ENCODE measurements at regions not wholly inside any gene's neighbourhood (a gene's known extent, or its start where the extent isn't known, plus 50 kb on each side); places are given as distances from the start of the nearest gene placed in this dataset.

DNA sequence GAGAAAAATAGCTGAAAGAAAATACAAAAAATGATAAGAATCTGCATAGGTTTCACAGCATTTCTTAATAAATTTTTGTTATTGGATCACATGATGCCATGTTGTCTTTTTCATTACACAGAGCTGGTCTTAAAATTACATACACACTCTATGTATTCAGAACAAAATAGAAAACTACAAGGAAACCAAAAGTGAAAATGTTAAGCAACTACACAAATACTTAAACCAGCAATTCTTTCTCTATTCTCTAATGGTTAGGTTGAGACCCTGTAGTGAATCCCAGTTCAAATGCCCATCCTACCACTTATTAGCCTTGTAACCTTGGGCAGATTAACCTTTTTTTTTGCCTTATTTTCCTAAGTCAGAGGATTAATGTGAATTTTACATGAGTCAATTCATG lies 2311.2 kb downstream of the PCDH7 start:
- H3K4me1 ChIP-seq (ENCODE audit: control insufficient read depth in 1 of 2, extremely low read depth in 1 of 2, insufficient read depth in 2 of 2, low read length in 2 of 2): no peaks in the 10 kb centered on the region
- H3K4me3 ChIP-seq (ENCODE audit: control insufficient read depth in 1 of 2, extremely low read depth in 1 of 2, low read length in 1 of 2): no peak overlapping the region
- H3K36me3 ChIP-seq (ENCODE audit: control insufficient read depth in 2 of 2, extremely low read depth in 1 of 2, insufficient read depth in 1 of 2, low read length in 1 of 2): no peaks in the 10 kb centered on the region
- Mint-ChIP-seq H3K9me3 (peaks cover 6 to 13% (median 7%) of the 10 kb centered on the region in 3 donors), H3K36me3 (no peaks in the 10 kb centered on the region), H3K4me3 (no peak overlapping the region), H3K27me3 (no peaks in the 10 kb centered on the region), H3K27ac (no peak overlapping the region), H3K4me1 (no peaks in the 10 kb centered on the region)
- ChIA-PET POLR2A (no interaction called here), CTCF (no interaction called here)
- no peaks in the 10 kb centered on the region for H3K9me3 ChIP-seq
- no peak overlapping the region for H3K27ac ChIP-seq (ENCODE audit: low read length)
- DNase-seq: no peak
- H3K27me3 ChIP-seq (replicated peaks in 1 of 2; ENCODE audit: control insufficient read depth in 2 of 2, extremely low read depth in 1 of 2, insufficient read depth in 2 of 2, low read length in 1 of 2): no peaks in the 10 kb centered on the region
- ATAC-seq (replicated peaks in 1 of 4): no peak

DNA sequence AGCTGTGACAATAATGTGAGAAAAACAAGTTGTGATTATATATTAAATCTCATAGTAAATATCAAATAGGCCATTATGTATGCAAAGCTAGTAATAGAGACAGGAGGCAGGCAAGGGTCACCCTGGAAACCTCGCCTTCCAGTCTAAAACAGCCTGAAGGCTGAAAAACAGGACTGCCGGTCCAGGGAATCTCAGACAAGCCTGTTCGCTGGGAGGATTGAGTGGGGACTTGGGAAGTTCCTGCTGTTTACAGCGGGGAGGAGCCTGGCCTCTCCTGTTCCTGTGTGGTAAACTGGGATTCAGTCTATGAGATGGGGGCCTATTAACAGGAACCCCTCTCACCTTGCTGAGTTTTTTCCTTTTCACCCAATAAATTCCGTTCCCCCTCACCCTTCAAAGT lies 2317.3 kb downstream of the PCDH7 start:
- WGBS (ENCODE audit: insufficient coverage): 54% methylated on average over 3 of the region's 5 CpGs

DNA sequence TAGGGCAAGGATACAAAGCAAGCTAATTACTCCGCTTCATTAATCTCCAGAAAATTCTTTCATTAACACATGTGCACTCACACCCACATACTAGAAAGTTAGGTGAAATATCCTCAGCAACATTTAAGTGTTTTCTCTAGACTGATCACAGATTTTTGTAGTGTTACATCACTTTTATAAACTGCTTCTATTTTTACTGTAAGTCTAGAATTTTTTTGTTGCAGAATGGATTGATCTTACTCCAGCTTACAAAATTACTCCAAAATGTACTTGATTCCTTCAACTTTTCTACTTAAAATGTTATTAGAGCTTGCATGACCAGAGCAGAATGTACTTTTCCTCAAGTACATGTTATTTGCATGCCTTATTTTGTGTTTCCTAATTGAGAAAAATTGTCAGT lies 2325.2 kb downstream of the PCDH7 start:
- H3K9me3 ChIP-seq: no peaks in the 10 kb centered on the region
- ChIA-PET CTCF (no interaction called here), POLR2A (interaction anchor here in 1 of 2 donors (0.6 kb wide), 1 partner anchor 838 kb away, joined by 6 read pairs; no protein-coding TSS in a partner anchor)
- no CpG with 5 or more reads among the region's 1 CpG for WGBS (ENCODE audit: insufficient coverage)
- H3K4me3 ChIP-seq (ENCODE audit: control insufficient read depth in 1 of 2, extremely low read depth in 1 of 2, low read length in 1 of 2): no peak overlapping the region
- no peaks in the 10 kb centered on the region for H3K27me3 ChIP-seq (replicated peaks in 1 of 2; ENCODE audit: control insufficient read depth in 2 of 2, extremely low read depth in 1 of 2, insufficient read depth in 2 of 2, low read length in 1 of 2)
- no peak overlapping the region for H3K27ac Mint-ChIP-seq
- no peak overlapping the region for H3K27ac ChIP-seq (ENCODE audit: low read length)
- H3K4me3 Mint-ChIP-seq: no peak overlapping the region
- no peaks in the 10 kb centered on the region for H3K4me1 ChIP-seq (ENCODE audit: control insufficient read depth in 1 of 2, extremely low read depth in 1 of 2, insufficient read depth in 2 of 2, low read length in 2 of 2)
- ATAC-seq (replicated peaks in 1 of 4) (no peak), DNase-seq (no peak)
- no peaks in the 10 kb centered on the region for H3K27me3 Mint-ChIP-seq
- peaks cover 5 to 9% (median 7%) of the 10 kb centered on the region in 3 donors for H3K9me3 Mint-ChIP-seq
- no peaks in the 10 kb centered on the region for H3K36me3 Mint-ChIP-seq
- no peaks in the 10 kb centered on the region for H3K36me3 ChIP-seq (ENCODE audit: control insufficient read depth in 2 of 2, extremely low read depth in 1 of 2, insufficient read depth in 1 of 2, low read length in 1 of 2)
- H3K4me1 Mint-ChIP-seq: no peaks in the 10 kb centered on the region

More for the DNA sequence above, 2317.3 kb downstream of the PCDH7 start:
- H3K36me3 ChIP-seq (ENCODE audit: control insufficient read depth in 2 of 2, extremely low read depth in 1 of 2, insufficient read depth in 1 of 2, low read length in 1 of 2): no peaks in the 10 kb centered on the region
- H3K4me3 ChIP-seq (ENCODE audit: control insufficient read depth in 1 of 2, extremely low read depth in 1 of 2, low read length in 1 of 2): no peak overlapping the region
- CTCF ChIA-PET: no interaction called here
- ATAC-seq (replicated peaks in 1 of 4) (no peak), DNase-seq (no peak)
- no peaks in the 10 kb centered on the region for H3K4me1 ChIP-seq (ENCODE audit: control insufficient read depth in 1 of 2, extremely low read depth in 1 of 2, insufficient read depth in 2 of 2, low read length in 2 of 2)
- Mint-ChIP-seq H3K4me3 (no peak overlapping the region), H3K9me3 (peaks cover 4 to 17% (median 7%) of the 10 kb centered on the region in 3 donors), H3K27me3 (no peaks in the 10 kb centered on the region), H3K36me3 (no peaks in the 10 kb centered on the region), H3K27ac (no peak overlapping the region), H3K4me1 (no peaks in the 10 kb centered on the region)
- H3K9me3 ChIP-seq: no peaks in the 10 kb centered on the region
- POLR2A ChIA-PET: no interaction called here
- H3K27me3 ChIP-seq (replicated peaks in 1 of 2; ENCODE audit: control insufficient read depth in 2 of 2, extremely low read depth in 1 of 2, insufficient read depth in 2 of 2, low read length in 1 of 2): no peaks in the 10 kb centered on the region
- H3K27ac ChIP-seq (ENCODE audit: low read length): no peak overlapping the region

DNA sequence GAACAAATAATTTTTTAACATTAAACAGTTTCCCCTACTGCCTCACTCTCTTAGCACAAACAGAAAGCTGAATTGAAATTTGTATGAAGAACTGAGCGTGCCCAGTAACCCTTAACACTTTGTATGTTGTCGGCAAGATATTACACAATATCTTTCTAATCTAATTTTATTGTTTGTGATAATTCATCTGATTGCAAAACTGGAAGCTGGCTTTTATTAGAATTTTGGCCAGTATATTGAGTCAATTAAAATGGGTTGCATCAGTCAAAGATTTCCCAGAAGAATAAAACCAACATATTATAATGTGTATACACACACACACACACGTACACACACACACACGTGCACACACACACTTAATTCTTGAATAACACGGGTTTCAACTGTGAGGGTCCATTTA lies 2332.1 kb downstream of the PCDH7 start:
- Histone ChIP-seq H3K27ac (ENCODE audit: low read length) (no peak overlapping the region), H3K9me3 (no peaks in the 10 kb centered on the region), H3K4me1 (ENCODE audit: control insufficient read depth in 1 of 2, extremely low read depth in 1 of 2, insufficient read depth in 2 of 2, low read length in 2 of 2) (no peaks in the 10 kb centered on the region), H3K27me3 (replicated peaks in 1 of 2; ENCODE audit: control insufficient read depth in 2 of 2, extremely low read depth in 1 of 2, insufficient read depth in 2 of 2, low read length in 1 of 2) (no peaks in the 10 kb centered on the region), H3K36me3 (ENCODE audit: control insufficient read depth in 2 of 2, extremely low read depth in 1 of 2, insufficient read depth in 1 of 2, low read length in 1 of 2) (no peaks in the 10 kb centered on the region), H3K4me3 (ENCODE audit: control insufficient read depth in 1 of 2, extremely low read depth in 1 of 2, low read length in 1 of 2) (no peak overlapping the region)
- no peaks in the 10 kb centered on the region for H3K36me3 Mint-ChIP-seq
- no peak overlapping the region for H3K27ac Mint-ChIP-seq
- H3K4me1 Mint-ChIP-seq: no peaks in the 10 kb centered on the region
- DNase-seq (no peak), ATAC-seq (replicated peaks in 1 of 4) (no peak)
- H3K9me3 Mint-ChIP-seq: peaks cover 7 to 10% (median 7%) of the 10 kb centered on the region in 3 donors
- H3K27me3 Mint-ChIP-seq: no peaks in the 10 kb centered on the region
- POLR2A ChIA-PET: no interaction called here
- H3K4me3 Mint-ChIP-seq: no peak overlapping the region
- WGBS (ENCODE audit: insufficient coverage): 80% methylated on average over 1 of the region's 5 CpGs
- CTCF ChIA-PET: no interaction called here

DNA sequence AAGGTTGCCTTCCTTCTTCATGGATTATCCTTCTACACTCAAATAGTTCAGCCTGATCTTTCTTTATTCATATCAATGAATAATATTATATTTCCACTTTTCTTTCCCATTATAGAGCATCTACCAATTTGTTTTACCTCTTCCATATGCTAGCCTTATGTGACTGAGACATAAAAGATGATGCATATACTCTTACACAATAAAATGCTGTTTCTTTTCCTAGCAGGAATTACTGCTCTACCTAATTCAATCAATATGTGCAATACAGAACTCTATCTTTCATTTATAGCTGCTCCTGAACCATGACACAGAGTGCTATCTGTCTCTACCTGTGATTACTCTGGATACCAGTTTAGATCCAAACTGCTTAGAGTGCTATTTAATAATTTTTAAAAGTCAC lies 2334.0 kb downstream of the PCDH7 start:
- Mint-ChIP-seq H3K27me3 (no peaks in the 10 kb centered on the region), H3K4me3 (no peak overlapping the region), H3K27ac (no peak overlapping the region), H3K4me1 (no peaks in the 10 kb centered on the region), H3K36me3 (no peaks in the 10 kb centered on the region), H3K9me3 (peaks cover 7 to 12% (median 9%) of the 10 kb centered on the region in 3 donors)
- Histone ChIP-seq H3K27me3 (replicated peaks in 1 of 2; ENCODE audit: control insufficient read depth in 2 of 2, extremely low read depth in 1 of 2, insufficient read depth in 2 of 2, low read length in 1 of 2) (no peaks in the 10 kb centered on the region), H3K27ac (ENCODE audit: low read length) (no peak overlapping the region), H3K4me1 (ENCODE audit: control insufficient read depth in 1 of 2, extremely low read depth in 1 of 2, insufficient read depth in 2 of 2, low read length in 2 of 2) (no peaks in the 10 kb centered on the region), H3K36me3 (ENCODE audit: control insufficient read depth in 2 of 2, extremely low read depth in 1 of 2, insufficient read depth in 1 of 2, low read length in 1 of 2) (no peaks in the 10 kb centered on the region), H3K4me3 (ENCODE audit: control insufficient read depth in 1 of 2, extremely low read depth in 1 of 2, low read length in 1 of 2) (no peak overlapping the region), H3K9me3 (no peaks in the 10 kb centered on the region)
- POLR2A ChIA-PET: no interaction called here
- no peak for DNase-seq
- CTCF ChIA-PET: no interaction called here
- no peak for ATAC-seq (replicated peaks in 1 of 4)

DNA sequence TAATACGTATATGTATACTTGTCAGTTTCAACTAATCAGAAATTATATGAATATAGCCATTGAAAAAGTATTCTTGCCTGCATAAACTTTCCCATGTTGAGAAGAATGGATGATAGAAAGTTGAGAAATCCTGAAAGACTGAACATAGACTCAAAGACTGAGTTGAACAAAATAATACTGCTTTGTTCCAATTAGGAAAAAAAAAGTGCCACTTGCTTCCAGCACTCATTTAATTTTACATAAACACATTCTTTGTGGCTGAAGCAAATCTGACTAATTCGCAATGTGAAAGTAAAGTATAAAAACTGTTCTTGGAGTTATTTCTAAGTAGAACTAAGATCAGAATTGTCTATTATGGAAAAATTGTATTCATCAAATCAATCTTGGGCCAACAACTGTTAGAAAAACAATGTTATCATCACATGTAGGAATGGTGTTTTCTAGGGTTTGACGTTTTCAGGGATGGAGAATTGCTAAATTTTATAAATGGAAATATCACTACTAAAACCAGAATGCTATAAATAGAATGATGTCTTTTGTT lies 2334.6 kb downstream of the PCDH7 start:
- H3K27me3 Mint-ChIP-seq: no peaks in the 10 kb centered on the region
- H3K4me3 ChIP-seq (ENCODE audit: control insufficient read depth in 1 of 2, extremely low read depth in 1 of 2, low read length in 1 of 2): no peak overlapping the region
- no peaks in the 10 kb centered on the region for H3K36me3 Mint-ChIP-seq
- H3K36me3 ChIP-seq (ENCODE audit: control insufficient read depth in 2 of 2, extremely low read depth in 1 of 2, insufficient read depth in 1 of 2, low read length in 1 of 2): no peaks in the 10 kb centered on the region
- ATAC-seq (replicated peaks in 1 of 4): no peak
- no peak overlapping the region for H3K27ac Mint-ChIP-seq
- ChIA-PET POLR2A (no interaction called here), CTCF (no interaction called here)
- no peaks in the 10 kb centered on the region for H3K4me1 ChIP-seq (ENCODE audit: control insufficient read depth in 1 of 2, extremely low read depth in 1 of 2, insufficient read depth in 2 of 2, low read length in 2 of 2)
- peaks cover 7 to 8% (median 7%) of the 10 kb centered on the region in 3 donors for H3K9me3 Mint-ChIP-seq
- H3K27ac ChIP-seq (ENCODE audit: low read length): no peak overlapping the region
- no peaks in the 10 kb centered on the region for H3K4me1 Mint-ChIP-seq
- WGBS (ENCODE audit: insufficient coverage): no CpG with 5 or more reads among the region's 3 CpGs
- no peak for DNase-seq
- H3K4me3 Mint-ChIP-seq: no peak overlapping the region
- H3K27me3 ChIP-seq (replicated peaks in 1 of 2; ENCODE audit: control insufficient read depth in 2 of 2, extremely low read depth in 1 of 2, insufficient read depth in 2 of 2, low read length in 1 of 2): no peaks in the 10 kb centered on the region
- no peaks in the 10 kb centered on the region for H3K9me3 ChIP-seq

DNA sequence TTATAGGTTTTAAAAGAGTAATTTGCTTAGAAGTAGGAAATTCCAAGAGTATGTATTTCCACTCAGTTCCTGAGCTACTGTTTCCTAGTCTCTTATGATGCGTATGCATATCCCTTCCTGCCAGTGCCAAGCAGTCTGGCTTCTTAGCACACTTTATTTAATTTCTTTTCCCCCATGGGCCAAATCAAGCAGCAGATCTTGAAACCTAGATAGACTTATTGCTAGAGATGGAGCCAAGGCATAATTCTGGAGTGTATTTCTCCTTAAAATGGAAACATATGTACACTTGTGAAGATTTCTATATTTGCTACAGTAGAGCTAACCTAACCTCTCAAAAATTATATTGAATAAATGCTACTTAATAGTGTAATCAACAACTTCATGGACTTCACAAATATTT lies 2337.6 kb downstream of the PCDH7 start:
- Histone ChIP-seq H3K27ac (ENCODE audit: low read length) (no peak overlapping the region), H3K36me3 (ENCODE audit: control insufficient read depth in 2 of 2, extremely low read depth in 1 of 2, insufficient read depth in 1 of 2, low read length in 1 of 2) (no peaks in the 10 kb centered on the region), H3K27me3 (replicated peaks in 1 of 2; ENCODE audit: control insufficient read depth in 2 of 2, extremely low read depth in 1 of 2, insufficient read depth in 2 of 2, low read length in 1 of 2) (no peaks in the 10 kb centered on the region), H3K4me1 (ENCODE audit: control insufficient read depth in 1 of 2, extremely low read depth in 1 of 2, insufficient read depth in 2 of 2, low read length in 2 of 2) (no peaks in the 10 kb centered on the region), H3K9me3 (no peaks in the 10 kb centered on the region), H3K4me3 (ENCODE audit: control insufficient read depth in 1 of 2, extremely low read depth in 1 of 2, low read length in 1 of 2) (no peak overlapping the region)
- no peaks in the 10 kb centered on the region for H3K27me3 Mint-ChIP-seq
- ChIA-PET POLR2A (no interaction called here), CTCF (no interaction called here)
- H3K4me3 Mint-ChIP-seq: no peak overlapping the region
- H3K9me3 Mint-ChIP-seq: peaks cover 4 to 13% (median 12%) of the 10 kb centered on the region in 3 donors
- no CpG with 5 or more reads among the region's 1 CpG for WGBS (ENCODE audit: insufficient coverage)
- DNase-seq: no peak
- H3K27ac Mint-ChIP-seq: no peak overlapping the region
- ATAC-seq (replicated peaks in 1 of 4): no peak
- no peaks in the 10 kb centered on the region for H3K4me1 Mint-ChIP-seq
- no peaks in the 10 kb centered on the region for H3K36me3 Mint-ChIP-seq
